GM21737 (cell line): ENCODE measurements at regions not wholly inside any gene's neighbourhood (a gene's known extent, or its start where the extent isn't known, plus 50 kb on each side); places are given as distances from the start of the nearest gene placed in this dataset.

ENCODE experiments used
- ATAC-seq: cut with Tn5 transposase; IDR thresholded peaks from one replicate; pipeline ENCODE4 v1.9.1; 2021; ENCODE audit warnings: mild to moderate bottlenecking, moderate library complexity; ENCODE audit not compliant: unreplicated experiment

DNA sequence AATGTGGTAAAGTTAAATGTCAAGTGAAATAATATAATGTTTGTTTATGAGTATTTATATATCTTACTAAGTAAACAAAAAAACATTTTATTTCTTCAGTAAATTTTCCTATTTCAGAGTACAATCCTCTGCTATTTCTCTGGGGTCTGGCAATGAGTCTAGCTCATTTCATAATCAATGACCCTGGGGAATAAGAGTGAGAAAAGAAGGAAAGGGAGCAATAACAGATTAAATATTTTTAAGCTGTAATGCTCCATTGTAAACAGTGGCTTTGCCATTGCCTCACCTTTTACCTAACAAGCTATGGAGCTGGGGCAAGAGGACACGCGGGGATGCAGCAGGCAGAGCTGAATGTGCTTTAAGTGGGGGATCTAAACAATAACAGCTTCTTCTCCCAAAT is 1071.9 kb downstream of the FLRT2 start:
- ATAC-seq, result no peak

DNA sequence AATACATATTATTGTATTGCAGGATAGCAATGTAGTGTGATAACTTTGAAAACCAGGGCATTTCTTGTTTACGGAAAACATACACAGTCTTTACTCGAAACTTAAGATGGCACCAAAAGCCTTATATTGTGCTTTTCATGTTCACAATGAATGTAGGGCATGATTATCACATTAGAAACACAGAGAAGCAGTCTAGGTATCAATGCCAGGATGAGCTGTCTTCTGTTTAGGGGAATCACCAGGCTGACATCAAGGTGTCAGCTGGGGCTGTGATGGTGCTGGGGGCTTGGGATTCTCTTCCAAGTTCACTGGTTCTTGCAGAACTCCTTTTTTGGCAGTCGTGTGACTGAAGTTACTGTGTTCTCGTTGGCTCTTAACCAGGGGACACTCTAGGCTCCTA is 1067.3 kb downstream of the FLRT2 start:
- ATAC-seq, result no peak

DNA sequence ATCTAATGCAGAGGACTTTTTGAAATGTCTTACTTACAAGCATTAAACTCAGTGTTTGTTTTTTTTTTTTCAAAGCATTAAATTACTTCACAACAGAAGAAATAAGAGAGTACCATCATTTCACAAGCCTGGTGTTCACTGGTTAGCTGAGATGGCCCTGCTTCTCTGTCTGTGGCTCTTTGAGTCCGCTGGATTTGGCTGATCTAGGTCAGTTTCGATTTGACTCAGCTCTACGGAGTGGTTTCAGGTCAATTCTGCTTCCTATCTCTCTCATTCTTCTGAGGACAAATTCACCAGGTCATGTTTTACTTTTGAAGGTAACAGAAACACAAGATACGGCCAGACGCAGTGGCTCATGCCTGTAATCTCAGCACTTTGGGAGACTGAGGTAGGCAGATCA is 1066.1 kb downstream of the FLRT2 start:
- ATAC-seq, result no peak

DNA sequence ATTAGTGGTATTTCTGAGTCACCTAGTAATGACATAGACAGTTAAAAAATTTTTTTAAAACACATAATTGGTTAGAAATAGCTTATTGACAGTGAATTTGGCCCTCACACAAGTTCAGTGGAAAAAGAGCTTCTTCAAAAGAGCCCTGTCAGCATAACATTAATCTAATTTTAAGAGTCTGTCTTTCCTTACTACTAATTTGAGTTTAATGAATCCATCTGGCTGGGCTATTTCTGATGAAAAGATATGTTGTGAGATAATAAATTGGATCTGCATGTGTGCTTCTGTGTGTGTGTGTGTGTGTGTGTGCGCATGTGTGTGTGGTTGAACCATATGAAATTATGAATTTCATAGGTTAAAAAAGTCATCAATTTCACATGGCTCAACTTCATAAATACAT is 1045.2 kb downstream of the FLRT2 start:
- no peak for ATAC-seq

DNA sequence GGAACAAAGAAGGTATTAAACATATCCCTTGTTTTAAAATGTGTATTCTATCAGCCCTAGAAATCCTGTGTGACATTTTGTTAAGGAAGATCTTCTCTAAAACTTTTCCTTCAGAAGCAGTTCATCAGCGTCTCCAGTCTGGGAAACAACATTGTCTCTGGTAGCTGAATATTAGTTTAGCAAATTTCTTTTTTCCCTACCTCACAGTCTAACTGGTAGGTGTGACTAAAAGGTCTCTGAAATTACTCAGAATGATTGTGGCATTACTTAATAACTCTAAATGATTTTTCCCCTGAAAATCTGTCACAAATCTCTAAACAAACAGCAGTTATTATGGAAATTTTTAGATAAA is 1044.8 kb downstream of the FLRT2 start:
- no peak for ATAC-seq

DNA sequence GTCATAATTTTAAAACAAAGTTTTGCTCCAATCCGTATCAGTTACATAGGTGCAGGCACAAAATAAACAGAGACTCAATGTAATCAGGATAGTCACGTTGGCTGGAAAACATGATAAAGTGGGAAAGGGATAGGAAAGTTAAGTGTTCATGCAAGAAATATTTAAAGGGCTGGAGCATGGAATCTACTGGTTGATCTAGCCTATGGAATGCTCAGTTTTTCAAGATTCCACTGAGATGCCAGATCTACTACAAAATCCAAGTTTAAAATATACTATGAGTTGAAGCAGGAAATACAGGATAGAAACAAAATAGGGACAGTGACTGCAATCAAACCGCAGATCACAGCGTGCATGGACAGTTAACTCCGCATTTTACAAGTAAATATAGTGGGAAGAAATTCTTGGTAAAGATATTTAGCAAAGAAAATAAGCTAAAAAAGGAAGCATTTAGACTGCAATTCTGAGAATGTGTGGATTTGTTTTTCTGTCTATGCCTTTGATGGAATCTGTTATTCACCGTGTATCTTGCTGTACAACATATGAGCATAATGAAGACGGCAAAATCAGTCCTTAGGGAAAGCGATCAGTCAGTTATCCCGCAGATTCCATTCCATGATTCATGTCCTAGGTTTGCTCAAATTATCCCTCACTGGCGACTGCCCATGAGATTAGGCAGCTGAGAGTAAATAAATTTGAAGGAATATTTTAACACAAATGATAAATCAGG is 1044.3 kb downstream of the FLRT2 start:
- no peak for ATAC-seq

DNA sequence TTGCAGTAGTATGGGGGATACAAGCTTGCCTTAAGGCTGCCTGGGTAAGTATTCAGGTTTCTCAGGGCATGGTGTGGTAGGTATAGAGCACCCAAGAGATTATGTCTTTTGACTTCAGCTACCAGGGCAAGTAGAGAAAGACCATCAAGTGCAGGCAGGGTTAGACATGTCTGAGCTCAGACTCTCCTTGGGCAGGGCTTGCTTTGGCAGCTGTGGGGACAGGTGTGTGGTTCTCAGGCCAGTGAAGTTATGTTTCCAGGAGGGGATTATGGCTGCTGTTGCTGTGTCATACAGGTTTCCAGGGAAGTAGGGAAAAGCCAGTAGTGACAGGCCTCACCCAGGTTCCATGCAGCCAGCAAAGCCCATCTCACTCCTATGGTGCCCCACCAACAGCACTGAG is 1040.4 kb downstream of the FLRT2 start:
- ATAC-seq, result no peak

DNA sequence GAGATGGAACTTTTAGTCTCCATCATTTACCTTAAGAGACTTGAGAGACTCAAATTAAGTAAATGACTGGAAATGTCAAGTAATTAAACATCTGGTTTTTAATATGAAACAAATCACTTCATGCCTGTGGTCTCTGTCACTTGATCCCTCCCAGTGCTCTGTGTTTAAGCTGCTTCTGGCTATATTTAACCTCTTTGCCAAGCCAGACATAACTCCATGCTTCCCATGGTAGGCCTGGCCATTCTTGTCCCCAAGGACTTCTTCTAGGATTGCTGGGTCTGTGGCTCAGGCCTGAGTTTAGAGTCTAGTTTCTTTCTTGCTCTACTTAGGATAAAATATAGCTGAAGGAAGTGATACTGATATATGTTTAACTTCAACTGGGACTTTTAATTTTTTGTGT is 1013.6 kb downstream of the FLRT2 start:
- no peak for ATAC-seq

DNA sequence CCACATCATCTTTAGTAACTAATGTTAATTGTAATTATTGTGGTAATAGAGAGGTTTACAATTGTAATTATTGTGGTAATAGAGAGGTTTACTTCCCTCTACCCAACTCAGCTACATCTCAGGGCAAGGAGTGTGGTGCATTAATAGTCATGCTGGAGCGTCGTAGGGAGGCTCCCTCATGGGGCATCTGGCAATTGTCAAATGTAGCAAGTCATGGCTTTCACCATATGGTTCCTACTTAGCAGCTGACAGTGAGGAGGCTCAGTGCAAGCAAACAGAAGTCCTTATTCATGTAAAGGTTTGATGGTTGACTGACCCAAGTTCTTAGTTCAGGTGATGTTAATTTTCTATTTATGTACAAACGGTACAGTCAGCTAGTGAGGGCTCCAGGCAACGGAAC is 1012.0 kb downstream of the FLRT2 start:
- no peak for ATAC-seq

DNA sequence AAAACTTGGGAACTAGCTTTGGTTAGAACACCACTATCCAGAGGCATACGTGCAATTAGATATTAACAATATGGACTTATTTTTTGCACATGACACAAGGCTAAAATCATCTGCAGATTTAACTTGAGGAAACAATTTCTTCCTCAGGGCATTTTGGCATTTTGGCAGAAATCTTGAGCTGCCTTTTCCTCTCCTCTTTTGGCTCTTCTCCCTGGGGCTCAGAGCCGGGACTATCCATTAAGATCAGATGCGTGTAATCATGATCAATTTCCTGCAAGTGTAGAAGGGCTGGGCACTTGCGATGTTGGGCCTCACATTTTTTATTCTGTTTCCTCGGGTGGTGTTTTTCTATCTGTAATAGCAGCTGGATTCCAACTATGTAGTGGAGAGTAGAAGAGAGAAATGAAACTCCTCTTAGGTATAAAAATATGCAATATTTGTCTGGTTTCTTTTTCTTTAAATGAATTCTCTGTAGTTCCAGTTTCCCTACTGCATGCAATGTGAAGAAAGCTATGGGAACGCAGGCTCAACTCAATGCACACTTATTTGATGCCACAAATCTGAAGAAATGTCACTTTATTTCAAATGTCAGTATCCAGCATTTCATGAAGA is 1010.8 kb downstream of the FLRT2 start:
- ATAC-seq, result no peak

DNA sequence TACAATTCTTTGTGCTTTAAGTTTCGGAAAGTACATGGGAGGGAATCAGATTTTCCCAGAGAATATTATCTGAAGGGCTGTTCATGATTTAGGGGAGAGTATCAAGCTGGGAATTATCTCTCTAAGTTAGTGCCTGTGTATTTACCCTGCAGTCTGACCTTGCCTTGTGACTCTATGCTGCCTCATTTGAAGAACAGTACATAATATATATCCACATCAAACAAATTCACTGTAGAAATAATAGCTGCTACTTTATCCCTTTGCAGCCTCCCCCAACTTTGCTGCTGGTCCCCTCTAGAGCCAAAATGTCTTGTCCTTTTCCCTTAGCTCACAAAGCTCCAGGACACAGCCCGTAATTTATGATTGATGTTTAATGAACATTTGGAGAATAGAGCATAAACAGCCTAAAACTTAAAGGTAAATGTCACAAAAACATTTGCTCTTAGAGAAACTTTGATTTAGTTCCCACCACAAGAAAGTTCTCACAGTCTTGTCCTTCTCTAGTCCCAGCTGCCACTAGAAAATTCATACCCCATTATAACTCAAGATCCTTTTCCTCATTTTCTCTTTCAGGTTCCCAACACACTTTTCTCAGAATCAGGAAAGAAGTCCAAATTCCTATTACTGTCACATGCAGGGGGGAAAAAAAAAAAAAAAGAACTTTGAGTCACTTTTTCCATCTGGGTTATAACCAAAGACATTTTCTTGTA is 1009.6 kb downstream of the FLRT2 start:
- no peak for ATAC-seq

DNA sequence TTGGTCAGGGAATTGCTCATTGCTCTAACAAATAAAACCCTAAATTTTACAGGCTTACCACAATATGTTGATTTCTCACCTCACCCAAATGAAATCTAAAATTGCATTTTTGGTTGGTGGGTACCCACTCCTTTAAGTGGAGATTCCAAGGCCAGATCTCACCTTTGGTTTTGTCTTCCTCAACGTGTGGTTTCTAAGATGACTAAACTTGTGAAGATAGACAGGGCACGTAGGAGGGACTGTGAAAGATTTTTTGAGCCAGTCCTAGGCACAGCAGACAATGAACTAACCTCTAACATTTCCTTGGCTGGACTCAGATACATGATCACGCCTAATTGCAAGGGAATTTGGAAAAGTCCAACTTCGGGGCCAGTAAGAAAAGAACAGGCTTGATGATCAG is 1003.9 kb downstream of the FLRT2 start:
- no peak for ATAC-seq

DNA sequence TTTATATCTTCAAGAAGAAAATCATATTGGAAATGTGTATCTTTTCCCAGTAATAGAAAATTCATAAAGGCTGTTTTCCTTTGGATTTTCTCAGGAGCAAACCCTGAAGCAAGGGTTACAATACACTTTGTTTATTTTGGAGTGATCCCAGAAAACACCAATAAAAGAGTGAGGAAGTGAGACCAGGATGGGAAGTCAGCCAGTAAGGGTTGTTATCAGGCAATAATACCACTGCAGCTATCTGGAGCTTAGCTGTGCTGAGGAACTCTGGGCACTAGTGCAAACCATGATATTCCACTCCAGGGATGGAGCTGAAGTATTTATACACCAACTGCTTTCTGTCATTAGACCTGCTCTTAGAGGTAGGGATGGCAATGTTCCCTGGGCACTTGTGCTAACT is 1002.3 kb downstream of the FLRT2 start:
- no peak for ATAC-seq

DNA sequence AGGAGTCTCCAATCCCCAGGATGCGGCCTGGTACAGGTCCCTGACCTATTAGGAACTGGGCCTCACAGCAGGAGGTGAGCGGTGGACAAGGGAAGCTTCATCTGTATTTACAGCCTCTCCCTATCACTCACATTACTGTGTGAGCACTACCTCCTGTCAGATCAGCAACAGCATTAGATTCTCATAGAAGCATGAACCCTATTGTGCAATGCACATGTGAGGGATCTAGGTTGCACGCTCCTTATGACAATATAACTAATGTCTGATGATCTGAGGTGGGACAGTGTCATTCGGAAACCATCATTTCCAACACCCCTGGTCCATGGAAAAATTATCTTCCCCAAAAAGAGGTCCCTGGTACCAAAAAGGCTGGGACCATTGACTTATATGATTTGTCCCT is 1000.5 kb downstream of the FLRT2 start:
- ATAC-seq, result no peak

DNA sequence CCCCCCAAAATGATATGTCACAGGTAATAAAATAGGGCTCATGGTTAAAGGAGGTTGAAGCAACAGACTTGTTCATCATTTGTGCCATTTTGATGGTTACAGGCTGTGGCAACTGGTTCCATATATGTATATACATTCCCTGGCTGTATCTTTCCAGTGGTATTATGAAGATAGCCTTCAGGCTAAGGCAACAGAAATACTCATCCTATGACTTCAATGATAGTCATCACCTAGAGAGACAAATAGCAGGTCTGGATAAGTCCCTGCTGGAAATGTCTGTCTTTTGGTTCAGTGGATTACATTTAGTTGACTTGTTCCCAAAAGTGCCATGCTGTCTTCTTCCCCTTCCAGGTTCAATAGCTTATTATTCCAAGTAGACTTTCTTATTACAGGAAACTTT is 997.4 kb downstream of the FLRT2 start:
- no peak for ATAC-seq

DNA sequence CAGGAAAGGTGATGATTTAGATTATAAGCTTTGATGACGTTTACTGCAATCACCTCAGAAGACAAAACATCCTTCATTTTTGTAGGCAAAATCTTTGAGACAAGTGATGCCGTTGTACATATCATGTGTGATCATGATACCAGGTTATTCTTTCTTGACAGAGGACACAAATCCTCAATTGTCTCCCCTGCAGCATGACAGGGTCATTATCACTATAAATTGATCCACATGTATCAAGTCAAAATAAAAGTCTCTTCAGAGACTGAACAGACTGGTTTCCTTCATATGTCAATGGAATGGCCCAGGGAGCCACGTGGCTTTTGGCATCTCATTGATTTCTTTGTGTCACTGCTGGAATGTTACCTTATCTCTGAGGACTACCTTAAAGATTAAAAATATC is 995.7 kb downstream of the FLRT2 start:
- no peak for ATAC-seq

DNA sequence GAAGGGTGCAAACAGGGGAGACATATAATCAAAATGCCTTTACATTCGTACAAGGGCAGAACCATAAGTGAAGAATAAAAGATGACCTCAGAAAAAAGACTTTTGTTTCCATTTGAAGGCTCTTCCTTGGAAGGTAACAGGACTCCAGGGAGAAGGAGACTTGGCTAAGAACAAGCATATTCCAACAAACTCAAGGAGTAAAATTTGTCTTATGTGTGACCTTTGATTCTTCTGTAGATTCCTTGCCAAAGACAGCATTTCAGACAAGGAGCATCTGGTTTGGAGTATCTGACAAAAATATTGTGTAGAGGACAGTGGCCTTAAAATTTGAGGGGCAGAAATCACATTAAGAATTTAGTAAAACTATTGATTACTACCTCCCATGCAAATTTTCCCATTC is 991.9 kb downstream of the FLRT2 start:
- ATAC-seq, result no peak

DNA sequence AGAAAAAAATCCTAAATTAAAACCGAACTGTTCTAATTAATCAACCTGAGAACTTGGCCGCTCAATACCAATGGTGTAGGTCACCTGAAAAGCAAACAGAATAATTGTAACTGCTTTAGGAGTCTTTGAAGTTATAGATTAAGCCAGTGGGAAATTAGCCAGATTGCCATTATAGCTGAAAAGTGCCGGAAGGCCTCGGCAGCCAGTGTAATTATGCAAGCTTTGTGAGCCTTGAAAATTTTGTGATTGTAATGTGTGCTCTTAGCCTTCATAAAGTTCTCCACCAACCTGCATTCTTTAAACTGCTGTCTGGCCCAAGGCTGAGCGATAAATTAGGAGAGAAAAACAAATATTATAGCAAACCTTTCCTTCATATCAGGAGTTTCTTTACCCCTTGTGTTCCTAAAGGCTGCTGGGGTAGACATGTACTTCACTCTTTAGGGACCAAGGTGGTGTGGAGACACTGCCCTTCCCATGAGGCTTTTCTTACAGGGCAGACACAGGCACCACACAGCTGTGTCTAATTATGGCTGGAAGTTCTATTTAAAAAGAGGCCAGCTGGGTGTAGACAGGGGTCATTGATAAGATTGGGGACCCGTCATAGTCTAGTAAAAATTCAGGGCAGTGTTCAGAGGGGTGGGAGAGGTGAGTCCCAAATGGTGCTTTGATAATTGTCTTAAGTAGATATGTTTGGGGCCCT is 991.2 kb downstream of the FLRT2 start:
- ATAC-seq, result no peak

DNA sequence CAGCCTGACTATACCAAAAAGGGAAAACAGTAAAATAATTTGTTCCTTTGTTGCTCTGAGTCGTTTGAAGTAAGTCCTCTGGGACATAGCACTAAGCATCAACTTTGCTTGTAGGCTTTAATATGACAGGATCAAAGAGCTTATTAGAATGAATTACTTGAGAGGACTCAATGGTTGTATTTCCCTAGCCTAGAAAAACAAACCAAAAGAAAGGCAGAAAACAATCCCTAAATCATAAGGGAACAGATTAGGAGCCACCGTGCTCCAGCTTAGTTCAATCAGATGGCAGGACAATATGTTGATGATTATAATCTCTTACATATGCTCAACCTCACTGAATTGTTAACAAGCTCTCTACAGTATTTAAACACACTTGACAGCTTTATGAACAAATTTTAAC is 988.4 kb downstream of the FLRT2 start:
- no peak for ATAC-seq

DNA sequence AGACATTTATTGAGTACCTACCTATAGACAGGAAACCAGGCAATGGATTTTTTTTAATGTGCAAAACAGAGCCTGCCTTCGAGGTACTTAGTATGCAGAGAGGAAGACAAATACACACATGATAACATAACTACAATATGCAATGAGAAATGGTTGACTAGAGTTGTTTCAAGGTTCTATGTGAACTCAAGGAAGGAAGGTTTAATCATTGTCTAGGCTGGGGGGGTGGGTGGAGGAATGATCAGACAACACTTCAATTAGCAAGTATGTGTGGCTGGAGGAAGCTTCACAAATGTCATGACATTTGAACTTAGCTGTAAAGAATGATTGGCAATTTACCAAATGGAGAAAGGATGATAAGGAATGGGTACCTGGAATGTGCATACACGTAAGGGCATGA is 985.3 kb downstream of the FLRT2 start:
- ATAC-seq, result no peak

DNA sequence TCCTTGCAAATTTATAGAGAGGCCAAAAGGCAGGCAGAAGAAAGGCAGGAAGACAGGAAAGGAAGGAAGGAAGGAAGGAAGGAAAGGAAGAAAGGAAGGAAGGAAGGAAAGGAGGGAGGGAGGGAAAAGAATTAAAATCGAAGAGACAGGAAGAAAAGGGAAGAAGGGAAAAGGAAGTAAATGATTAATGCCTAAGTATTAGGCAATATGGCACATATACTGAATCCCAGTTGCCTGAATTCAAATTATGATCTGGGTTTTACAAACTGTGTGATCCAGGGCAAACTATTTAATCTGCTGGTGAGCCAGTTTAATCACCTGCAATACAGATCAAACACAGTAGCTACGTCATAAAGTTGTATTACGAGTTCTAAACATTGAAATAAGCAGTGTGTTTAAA is 983.6 kb downstream of the FLRT2 start:
- ATAC-seq, result no peak

DNA sequence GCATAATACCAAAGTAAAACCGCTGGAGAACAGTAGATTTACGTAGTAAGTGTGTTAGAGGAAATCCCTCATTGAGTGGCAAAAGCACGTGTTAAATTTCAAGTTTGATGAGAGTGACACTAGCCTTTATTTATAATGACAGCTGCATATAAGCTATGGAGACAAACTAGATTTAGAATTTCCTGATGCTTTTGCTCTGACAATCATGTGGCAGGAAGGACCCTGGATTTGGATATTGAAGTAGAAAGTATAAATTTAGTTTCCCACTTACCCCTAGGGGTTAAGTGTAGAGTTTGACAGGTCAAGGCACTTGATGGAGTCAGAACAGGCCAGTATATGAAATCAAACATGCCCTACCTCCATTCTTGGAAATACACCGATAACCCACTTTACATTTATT is 983.1 kb downstream of the FLRT2 start:
- ATAC-seq, result no peak
